HG02973 (cell line): ENCODE measurements at regions not wholly inside any gene's neighbourhood (a gene's known extent, or its start where the extent isn't known, plus 50 kb on each side); places are given as distances from the start of the nearest gene placed in this dataset.
"Not testable (repeated sequence)": the region's sequence is repeated elsewhere in the genome, so short reads cannot be mapped to it uniquely, and the experiment has no call there.

ENCODE experiments used
- ATAC-seq: cut with Tn5 transposase; IDR thresholded peaks from one replicate; pipeline ENCODE4 v1.9.1; 2021; ENCODE audit warnings: moderate library complexity; ENCODE audit not compliant: unreplicated experiment

DNA sequence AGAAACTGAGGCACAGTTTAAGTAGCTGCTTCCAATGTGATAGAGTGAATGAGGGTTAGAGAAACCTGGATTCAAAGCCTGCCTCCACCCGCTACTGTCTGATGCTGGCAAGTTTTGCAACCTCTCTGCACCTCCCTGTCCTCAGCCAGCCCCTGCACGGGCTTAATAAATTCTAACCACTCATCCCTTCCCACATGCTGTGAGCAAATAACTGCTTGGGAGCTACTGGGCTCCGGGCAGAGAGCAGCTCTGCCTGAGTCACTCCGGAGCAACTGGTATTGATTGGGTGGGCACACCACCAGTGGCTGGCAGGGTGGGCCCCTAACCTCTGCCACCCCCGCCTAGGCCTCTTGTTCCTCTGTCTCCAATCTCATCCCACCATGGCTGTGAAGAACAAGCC is 104.3 kb upstream of the SYT13 start:
- ATAC-seq, result no peak

DNA sequence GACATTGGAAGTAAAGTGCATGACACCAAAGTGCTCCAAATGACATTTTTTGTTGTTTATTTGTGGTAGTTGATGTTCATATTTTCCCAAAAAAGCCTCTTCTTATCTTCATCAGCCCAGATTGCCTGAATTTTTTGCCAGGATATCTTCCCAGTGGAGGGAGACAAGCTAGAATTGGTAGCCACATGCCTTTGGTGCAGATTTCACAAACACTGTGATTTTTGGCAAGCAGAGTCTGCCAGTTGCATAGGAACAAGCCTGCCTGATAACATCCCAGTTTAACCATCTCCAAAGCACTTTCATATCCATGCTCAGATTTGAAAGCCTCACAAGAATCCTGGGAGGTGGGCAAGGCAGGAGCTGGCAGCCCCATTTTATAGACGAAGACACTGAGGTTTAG is 102.3 kb upstream of the SYT13 start:
- no peak for ATAC-seq

DNA sequence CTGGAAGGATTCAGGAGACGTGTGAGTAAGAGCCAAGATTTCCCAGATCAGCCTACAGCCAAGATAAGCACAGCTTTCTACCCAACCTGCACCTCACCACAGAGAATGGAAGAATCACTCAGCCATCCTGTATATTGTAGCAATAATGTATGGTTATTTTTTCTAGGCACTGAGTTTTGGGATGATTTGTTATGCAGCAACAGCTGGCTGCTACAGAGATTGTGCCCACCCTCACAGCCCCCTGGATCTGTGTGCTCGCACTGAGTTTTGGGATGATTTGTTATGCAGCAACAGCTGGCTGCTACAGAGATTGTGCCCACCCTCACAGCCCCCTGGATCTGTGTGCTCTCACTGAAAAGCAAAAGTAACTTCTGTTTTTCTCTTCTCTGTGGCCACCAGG is 101.7 kb upstream of the SYT13 start:
- not testable (repeated sequence) for ATAC-seq

DNA sequence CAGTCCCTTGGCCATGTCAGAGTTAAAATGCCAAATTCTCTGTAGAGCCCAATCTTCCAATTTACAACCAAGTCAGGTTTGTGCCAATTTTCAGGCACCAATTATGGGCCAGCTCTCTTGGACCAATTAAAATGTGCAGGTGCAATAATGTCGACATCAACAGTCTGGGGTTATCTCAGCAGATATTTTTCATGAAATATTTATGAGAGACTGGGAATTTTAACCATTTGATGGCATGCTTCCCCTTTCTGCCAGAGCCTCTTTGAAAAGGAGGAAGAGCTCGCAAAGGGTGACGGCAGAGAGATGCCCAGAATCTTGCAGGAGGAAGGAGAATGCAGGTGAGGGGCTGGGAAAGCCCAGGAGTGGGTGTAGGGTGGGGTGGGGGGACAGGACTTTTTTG is 100.8 kb upstream of the SYT13 start:
- no peak for ATAC-seq

DNA sequence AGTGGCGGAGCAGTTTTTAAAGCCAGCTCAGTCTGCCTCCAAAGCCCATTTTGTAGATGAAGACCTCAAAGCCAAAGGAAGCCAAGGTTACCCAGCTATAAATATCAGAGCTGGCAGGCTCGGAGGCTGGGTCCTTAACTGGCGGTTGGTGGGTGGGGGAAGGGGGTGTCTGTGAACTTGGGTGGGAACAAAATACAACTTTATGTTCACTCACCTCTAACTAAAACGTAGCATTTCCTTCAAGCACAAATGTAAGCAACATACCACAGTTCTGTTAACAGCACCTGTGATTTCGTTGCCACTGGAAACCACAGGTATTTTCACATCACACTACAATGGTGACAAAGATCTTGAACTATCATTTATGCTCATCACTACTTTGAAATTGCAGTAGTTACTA is 99.7 kb upstream of the SYT13 start:
- ATAC-seq, result no peak

DNA sequence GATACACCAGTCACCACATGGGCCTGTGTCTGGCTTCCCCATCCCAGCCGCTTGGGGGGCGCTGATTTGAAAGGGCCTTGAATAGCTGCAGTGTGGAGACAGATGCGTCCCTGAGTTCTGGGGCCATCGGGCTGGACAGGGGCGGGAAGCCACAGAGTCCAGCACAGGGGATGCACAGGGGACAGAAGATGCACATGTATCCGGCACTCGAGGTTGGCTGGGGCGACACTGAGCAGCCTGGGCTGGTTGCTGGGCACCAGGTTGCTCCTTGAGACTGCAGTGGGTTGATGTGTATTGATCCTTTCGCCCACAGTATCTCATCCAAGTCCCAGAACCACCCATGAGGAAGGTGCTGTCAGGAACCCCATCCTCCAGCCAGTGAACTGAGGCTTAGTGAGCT is 99.3 kb upstream of the SYT13 start:
- no peak for ATAC-seq

DNA sequence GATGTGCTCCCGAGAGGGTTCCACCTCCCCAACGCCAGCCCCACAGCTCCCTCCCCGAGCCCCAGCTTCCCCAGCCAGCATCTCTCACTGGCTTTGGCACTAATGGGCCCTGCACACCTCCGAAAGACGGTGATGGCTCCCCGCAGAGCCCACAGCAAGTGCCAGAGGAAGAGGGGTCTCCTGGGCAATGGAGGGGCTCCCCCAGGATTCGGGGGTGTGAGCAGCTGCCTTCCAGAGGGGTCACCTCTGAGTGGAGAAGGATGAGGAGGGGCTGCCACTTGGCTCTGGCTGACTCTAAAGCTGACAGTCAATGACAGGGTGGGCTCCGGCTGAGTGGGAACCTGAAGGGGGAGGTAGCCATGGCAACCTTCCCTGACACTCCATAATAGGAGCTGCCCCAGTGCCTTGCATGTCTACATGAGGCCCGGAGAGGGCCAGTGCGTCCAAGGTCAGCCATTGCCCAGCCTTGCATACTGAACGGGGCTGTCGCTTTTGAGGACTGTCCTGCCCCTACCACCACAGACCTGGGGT is 98.6 kb upstream of the SYT13 start:
- ATAC-seq, result no peak

DNA sequence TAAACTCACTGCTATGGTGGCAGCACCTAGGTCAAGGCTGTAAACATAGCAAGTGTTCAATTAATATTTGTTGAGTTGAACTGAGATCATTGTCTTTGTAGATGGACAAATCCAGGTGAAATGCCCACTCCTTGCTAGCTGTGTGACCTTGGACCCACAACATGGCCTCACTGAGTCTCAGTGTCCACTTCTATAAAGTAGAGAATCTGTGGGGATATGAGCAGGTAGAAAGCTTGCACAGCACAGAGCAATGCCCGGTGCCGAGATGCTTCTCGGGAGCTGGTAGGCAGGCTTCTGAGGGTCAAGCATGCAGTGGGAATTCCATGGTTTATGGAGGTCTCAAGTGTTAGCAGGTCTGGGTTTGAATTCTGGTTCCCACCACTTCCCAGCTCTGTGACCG is 97.9 kb upstream of the SYT13 start:
- no peak for ATAC-seq

DNA sequence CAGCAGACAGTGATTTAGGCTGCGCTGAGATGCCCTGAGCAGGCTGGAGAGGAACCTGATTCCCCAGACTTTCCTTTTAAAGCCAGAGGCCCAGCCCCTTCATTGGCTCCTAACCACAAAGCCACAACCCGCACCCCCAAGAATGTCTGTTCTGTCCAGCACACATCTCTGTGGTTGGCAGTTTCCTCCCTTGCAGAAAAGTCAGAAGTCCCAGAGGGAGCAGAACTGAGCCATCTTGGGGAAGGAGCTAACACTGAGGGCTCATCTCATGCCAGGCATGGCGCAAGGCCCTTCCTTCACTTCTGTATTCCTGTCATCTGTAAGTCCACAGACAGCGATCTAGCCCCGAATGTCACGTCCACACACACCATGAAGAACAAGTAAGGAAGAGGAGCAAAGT is 97.1 kb upstream of the SYT13 start:
- no peak for ATAC-seq

DNA sequence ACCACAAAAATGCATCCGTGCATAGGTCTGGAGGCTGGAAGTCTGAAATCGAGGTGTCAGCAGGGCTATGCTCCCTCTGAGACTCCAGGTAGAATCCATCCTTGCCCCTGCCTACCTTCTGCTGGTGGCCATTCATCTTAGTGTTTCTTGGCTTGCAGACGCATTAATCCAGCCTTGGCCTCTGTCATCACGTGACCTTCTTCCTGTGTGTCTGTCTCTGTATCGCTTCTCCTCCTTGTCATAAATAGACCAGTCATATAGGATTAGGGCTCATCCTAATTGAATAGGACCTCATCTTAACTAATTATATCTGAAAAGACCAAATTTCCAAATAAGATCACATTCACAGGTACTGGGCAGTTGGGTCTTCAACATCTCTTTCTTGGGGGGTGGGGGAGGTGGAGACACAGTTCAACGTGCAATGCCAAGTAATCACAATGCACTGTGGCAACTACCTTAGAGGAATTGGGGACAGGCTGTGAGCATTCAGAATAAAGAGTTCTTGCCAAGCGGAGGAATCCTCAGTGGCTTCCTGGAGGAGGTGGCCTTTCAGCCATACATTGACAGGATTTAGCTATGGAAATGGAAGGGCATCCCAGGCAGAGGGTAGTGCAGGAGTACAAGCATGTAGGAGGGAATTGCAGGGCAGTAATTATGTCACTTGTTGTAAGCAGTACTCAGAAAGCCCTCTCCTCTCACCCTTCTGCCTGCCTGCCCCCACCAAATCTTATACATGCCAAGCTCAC is 96.2 kb upstream of the SYT13 start:
- no peak for ATAC-seq

DNA sequence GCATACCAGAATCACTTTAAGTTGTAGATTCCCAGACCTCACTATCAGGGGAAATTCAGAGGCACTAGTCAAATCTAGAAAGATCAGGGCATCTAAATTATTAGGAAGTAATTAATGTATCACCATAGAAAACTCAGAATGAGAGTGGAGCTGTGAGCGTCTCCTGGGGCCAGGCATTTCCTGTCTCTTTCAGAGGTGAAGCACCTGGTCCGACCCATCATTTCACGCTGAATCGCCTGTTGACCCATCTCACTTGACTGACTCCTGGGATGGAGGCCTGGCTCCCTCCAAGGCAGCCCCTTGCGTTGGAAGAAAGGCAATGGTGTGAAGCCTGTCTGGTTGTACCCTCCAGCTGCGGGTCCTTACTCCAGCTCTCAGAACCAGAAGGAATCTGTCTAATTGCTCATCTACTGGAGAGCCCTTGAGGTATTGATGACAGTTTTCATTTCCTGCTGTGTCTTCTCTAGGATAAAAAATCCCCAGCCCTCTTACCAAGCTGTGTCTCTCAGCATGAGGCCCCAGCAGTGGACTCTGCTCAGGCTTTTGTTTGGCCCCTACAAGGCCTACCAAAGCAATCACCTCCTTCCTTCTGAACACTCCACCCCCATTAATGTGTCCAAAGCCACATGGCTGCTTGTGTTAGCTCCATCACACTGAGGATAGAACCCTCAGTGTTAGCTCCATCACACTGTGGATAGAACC is 93.2 kb upstream of the SYT13 start:
- ATAC-seq, result no peak

DNA sequence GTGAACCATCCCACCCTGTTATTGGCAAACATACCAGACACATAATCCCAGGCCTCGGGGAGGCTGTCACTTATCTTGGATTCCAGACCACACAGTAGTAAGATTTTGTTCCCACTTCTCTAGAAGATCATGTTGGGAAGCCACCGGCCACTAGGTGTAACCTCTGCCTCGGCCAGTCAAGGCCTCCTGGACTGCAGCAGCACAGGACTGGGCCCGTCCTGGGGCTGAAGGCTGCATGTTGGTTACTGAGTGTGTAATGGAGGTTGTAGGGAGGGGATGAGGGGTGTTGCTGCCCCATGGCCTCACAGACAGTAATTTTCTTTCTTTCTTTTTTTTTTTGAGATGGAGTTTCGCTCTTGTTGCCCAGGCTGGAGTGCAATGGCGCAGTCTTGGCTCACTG is 92.4 kb upstream of the SYT13 start:
- ATAC-seq, result no peak

DNA sequence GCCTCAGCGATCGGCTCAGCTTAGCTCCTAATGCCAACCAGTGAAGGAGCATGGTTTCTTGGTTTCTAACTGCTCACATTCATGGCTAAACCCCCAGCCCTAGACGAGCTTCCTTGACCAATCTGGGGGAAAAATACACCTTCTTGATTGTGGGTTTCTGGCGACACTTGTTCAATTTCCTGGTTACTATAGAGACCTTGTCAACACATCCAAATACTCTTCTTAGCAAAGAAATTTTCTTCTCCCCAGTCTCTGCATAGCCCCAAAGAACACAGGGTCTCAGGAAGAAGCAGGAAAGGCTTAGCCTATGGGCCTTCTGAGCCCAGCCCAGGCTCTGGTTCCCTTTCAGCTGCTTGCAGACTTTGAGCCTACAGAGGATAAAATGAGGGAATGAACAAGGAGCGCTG is 88.5 kb upstream of the SYT13 start:
- ATAC-seq, result no peak

DNA sequence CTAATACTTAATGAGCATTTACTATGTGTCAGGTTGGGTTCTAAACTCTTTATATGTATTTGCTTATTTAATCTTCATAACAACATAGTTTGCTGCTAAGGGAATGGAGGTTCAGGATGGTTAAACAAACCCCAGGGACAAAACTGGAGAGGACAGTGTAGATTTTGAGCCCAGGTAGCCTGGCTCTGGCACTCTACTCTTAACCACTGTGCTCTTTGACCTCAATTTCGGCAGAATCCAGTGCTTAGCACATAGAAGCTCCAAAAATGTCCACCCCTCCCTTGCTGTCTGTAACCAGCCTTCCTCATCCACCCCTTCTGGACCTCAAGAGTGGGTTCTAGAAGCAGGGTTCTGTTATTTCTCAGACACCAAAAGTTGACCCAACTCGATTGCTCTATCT is 88.0 kb upstream of the SYT13 start:
- no peak for ATAC-seq

DNA sequence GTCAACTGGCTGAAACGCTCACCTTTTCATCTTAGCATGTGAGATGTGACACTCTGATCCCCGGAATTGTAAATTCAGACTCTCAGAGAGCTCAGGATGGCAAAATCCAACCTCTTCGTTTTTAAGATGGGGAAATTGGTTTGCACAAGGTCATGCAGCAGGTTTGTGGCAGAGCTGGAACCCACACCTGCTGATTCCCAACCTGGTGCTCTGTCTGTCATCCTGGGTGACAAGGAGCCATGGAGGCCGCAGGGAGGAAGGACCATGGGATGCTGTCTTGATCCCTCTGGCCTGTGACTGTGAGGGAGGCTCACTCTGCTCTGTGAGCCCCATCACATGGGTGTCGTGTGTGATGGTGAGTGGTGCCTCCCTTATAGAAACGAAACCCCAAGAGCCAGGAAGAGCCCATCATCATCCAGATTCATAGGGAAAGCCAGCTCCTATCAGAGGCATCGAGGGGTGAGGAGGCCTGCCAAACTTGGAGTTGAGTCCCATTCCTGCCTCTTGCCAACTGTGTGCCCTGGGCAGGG is 87.4 kb upstream of the SYT13 start:
- ATAC-seq, result no peak

DNA sequence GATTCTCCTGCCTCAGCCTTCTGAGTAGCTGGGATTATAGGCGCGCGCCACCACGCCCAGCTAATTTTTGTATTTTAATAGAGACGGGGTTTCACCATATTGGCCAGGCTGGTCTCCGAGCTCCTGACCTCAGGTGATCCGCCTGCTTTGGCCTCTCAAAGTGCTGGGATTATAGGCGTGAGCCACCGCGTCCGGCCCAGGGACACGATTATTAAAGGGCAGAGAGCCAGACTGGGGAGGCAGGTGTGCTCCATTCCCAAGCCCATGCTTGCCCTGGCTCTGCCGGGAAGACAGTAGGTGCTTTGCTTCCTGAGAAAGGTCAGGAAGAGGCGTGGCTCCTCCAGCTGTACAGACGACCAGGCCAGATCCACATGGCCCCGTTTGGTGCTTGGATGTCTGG is 86.3 kb upstream of the SYT13 start:
- ATAC-seq, result not testable (repeated sequence)

DNA sequence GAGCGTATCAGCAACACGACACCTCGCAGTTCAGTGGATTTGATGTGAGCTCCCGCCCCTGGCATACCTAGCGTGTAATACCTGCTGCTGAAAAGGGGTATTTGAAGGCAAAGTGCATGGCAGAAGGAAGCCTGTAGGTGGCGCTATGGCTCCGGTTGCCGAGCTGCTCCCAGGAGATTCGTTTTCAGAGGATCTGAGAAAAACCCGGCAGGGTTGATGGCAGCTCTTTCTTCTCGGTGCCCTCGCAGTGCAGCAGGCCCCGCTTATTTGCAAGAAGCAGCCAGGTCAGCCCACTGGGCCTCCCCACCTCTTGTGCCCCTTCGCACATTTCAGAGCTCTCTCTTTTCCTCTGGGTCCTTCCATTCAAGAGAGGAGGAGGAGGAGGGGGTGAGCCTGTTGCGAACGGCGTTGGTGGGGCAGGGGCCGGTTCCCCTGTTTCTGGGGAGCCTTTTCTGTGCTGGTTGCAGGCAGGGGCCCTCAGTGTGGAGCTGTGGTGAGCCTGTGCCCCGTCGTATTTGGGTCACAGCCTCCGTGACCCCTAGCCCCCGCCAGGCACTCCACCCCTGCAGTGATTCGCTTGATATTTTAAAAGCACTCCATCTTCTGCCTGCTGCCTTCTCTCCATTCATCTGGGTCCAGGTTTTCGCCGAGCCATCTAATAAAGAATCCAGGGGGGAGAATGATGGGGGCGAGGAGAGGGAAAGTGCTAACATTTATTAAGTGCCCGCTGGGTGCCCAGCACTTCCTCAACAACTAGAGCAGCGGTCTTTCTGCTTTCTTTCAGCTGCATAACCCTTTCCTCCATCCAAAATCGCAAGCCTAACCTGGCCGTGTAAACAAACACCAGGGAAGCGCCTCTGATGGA is 85.3 kb upstream of the SYT13 start:
- ATAC-seq, result no peak

DNA sequence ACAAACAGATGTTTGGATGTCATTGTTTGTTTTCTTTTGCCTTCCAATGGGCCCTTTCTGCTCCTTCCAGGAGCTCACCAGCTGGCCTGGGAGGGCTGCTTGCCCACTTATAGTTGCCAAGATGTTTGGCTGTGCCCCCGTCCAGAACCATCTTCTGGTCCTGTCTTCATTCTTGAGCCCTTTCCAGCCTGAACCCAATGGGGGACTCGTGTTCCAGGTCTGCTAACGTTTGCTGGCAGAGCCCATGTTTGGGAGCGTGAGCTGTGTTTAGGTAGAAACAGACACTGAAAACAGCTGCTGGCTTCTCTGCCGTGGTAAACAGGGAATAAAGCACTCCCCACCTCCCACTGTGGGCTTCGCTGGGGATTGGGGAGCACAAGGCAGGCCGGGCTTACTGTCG is 83.2 kb upstream of the SYT13 start:
- ATAC-seq, result no peak

DNA sequence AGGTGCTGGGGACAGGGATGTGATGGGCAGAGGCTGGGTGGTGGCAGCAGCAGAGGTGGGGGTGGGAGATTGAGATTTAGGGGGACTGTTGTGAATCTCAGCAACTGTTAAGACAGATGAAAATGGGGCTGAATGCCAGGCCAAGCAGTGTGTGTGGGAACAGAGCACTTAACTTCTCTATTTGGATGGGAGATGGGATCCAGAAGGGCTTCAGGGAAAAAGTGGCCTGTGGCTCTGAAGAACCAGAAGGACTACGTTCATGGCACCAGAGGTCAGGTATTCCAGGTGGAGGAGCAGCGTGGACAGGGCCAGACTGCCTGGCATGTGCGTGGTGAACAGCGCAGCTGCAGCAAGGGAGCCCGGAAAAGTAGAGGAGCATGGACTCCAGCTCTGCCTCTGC is 82.6 kb upstream of the SYT13 start:
- ATAC-seq, result no peak

DNA sequence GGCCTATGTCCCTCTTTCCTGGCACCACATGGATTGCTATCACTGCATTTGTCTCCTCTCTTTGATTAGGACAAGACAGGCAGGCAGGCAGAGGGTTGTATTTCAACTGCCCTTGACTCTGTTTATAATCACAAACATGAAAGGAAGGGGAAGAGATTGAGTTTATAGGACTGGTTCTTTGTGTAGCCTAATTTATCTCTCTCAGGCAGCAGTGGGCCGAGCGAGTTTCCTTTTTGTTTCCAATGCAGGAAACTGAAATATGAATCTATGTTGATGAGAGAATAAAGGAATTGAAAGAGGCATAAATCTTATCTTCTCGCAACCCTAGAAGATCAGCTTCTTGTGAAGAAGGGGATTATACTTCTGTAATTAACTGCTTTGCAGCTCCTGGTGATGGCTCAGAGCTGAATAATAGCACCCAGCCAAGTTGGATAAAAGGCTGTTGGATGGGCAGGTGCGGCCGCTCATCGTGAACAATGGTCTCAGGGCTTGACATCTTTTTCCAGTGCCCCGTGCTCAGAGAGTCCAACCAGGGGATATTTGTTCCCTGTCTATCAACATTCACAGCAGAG is 80.6 kb upstream of the SYT13 start:
- ATAC-seq, result no peak
